ENCODE measurements at regions not wholly inside any gene's neighbourhood (a gene's known extent, or its start where the extent isn't known, plus 50 kb on each side); places are given as distances from the start of the nearest gene placed in this dataset.

DNA sequence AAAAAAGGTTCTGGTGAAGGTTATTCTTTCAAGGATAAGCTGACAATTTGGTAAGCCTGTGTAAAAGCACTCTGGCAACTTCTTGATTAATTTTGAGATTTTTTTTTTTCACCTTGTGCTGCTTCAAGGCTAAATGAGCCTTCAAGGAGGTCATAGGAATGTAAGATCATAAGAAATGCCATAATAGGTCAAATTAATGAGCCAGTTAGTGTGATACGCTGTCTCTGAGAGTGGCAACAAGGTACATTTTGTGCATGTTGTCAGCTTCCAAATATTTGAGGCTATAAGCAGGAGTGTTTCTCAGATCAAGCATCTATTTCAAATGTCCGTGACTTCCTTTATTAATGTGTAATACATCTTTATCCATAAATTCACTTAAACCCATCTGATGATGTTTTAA is 72.3 kb upstream of the CDH6 start:
- TF ChIP-seq, protein P1, sequence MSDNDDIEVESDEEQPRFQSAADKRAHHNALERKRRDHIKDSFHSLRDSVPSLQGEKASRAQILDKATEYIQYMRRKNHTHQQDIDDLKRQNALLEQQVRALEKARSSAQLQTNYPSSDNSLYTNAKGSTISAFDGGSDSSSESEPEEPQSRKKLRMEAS (IDR thresholded peaks at IDR 0.05; ENCODE audit: low read depth): no peak
- TF ChIP-seq, protein P2, sequence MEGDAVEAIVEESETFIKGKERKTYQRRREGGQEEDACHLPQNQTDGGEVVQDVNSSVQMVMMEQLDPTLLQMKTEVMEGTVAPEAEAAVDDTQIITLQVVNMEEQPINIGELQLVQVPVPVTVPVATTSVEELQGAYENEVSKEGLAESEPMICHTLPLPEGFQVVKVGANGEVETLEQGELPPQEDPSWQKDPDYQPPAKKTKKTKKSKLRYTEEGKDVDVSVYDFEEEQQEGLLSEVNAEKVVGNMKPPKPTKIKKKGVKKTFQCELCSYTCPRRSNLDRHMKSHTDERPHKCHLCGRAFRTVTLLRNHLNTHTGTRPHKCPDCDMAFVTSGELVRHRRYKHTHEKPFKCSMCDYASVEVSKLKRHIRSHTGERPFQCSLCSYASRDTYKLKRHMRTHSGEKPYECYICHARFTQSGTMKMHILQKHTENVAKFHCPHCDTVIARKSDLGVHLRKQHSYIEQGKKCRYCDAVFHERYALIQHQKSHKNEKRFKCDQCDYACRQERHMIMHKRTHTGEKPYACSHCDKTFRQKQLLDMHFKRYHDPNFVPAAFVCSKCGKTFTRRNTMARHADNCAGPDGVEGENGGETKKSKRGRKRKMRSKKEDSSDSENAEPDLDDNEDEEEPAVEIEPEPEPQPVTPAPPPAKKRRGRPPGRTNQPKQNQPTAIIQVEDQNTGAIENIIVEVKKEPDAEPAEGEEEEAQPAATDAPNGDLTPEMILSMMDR (IDR thresholded peaks at IDR 0.05): no peak
- TF ChIP-seq, protein P3, sequence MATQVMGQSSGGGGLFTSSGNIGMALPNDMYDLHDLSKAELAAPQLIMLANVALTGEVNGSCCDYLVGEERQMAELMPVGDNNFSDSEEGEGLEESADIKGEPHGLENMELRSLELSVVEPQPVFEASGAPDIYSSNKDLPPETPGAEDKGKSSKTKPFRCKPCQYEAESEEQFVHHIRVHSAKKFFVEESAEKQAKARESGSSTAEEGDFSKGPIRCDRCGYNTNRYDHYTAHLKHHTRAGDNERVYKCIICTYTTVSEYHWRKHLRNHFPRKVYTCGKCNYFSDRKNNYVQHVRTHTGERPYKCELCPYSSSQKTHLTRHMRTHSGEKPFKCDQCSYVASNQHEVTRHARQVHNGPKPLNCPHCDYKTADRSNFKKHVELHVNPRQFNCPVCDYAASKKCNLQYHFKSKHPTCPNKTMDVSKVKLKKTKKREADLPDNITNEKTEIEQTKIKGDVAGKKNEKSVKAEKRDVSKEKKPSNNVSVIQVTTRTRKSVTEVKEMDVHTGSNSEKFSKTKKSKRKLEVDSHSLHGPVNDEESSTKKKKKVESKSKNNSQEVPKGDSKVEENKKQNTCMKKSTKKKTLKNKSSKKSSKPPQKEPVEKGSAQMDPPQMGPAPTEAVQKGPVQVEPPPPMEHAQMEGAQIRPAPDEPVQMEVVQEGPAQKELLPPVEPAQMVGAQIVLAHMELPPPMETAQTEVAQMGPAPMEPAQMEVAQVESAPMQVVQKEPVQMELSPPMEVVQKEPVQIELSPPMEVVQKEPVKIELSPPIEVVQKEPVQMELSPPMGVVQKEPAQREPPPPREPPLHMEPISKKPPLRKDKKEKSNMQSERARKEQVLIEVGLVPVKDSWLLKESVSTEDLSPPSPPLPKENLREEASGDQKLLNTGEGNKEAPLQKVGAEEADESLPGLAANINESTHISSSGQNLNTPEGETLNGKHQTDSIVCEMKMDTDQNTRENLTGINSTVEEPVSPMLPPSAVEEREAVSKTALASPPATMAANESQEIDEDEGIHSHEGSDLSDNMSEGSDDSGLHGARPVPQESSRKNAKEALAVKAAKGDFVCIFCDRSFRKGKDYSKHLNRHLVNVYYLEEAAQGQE (IDR thresholded peaks at IDR 0.05; ENCODE audit: low read depth, low read length): no peak
- no peak for TF ChIP-seq RFX5 (IDR thresholded peaks at IDR 0.05; ENCODE audit: low read length)
- TF ChIP-seq SMC3 (IDR thresholded peaks at IDR 0.05; ENCODE audit: low read depth, low read length): no peak
- TF ChIP-seq FOXJ3 (CRISPR knock-in tag; IDR thresholded peaks at IDR 0.05): no peak

All from SK-N-SH (cell line).